Ishikawa (cell line): ENCODE measurements at regions not wholly inside any gene's neighbourhood (a gene's known extent, or its start where the extent isn't known, plus 50 kb on each side); places are given as distances from the start of the nearest gene placed in this dataset.

Source experiments
- CREB1 ChIP-seq: IDR thresholded peaks from 2 replicates; pipeline ENCODE4 v1.6.1; 2012; ENCODE audit warnings: low read depth
- EGR1 ChIP-seq: IDR thresholded peaks from 2 replicates; pipeline ENCODE4 v1.6.1; 2012
- EP300 ChIP-seq: IDR thresholded peaks from 2 replicates; pipeline ENCODE4 v1.6.1; 2012; ENCODE audit warnings: borderline replicate concordance
- FOXM1 ChIP-seq: IDR thresholded peaks from 2 replicates; pipeline ENCODE4 v1.6.1; 2012; ENCODE audit warnings: low read depth, borderline replicate concordance
- MAX ChIP-seq: IDR thresholded peaks from 2 replicates; pipeline ENCODE4 v1.6.1; 2012
- RAD21 ChIP-seq: IDR thresholded peaks from 2 replicates; pipeline ENCODE4 v1.6.1; 2012; ENCODE audit warnings: low read depth
- REST ChIP-seq: IDR thresholded peaks from 2 replicates; pipeline ENCODE4 v1.6.1; 2012; ENCODE audit warnings: low read depth, mild to moderate bottlenecking
- TCF12 ChIP-seq: IDR thresholded peaks from 2 replicates; pipeline ENCODE4 v1.6.1; 2012; ENCODE audit warnings: low read depth
- USF1 ChIP-seq: IDR thresholded peaks from 2 replicates; pipeline ENCODE4 v1.6.1; 2012
- YY1 ChIP-seq: IDR thresholded peaks from 2 replicates; pipeline ENCODE4 v1.6.1; 2012; ENCODE audit warnings: low read depth

- TF ChIP-seq REST (no peak), MAX (no peak), TCF12 (no peak), RAD21 (no peak), EGR1 (no peak), EP300 (no peak), YY1 (no peak), CREB1 (no peak), FOXM1 (no peak), USF1 (no peak)
These were observed 61.6 kb upstream of the IPO9 start for GRCh38 chr1:201767339-201767738.
